SK-N-SH treated with all-trans-retinoic acid at 6 μM for 48 hours (cell line): ENCODE measurements at regions not wholly inside any gene's neighbourhood (a gene's known extent, or its start where the extent isn't known, plus 50 kb on each side); places are given as distances from the start of the nearest gene placed in this dataset.

Source experiments
- ESRRG ChIP-seq: fragments of 250-450 bp; sonication (Bioruptor Pico); IDR thresholded peaks from 2 replicates; pipeline ENCODE4 v1.6.1; 2021; ENCODE audit warnings: mild to moderate bottlenecking
- GLIS3 ChIP-seq: fragments of 250-450 bp; sonication (Bioruptor Pico); IDR thresholded peaks from 2 replicates; pipeline ENCODE4 v1.5.0; 2020; ENCODE audit warnings: mild to moderate bottlenecking, moderate library complexity
- OSR1 ChIP-seq: fragments of 250-450 bp; sonication (Bioruptor Pico); IDR thresholded peaks from 2 replicates; pipeline ENCODE4 v1.8.0; 2022; ENCODE audit warnings: moderate library complexity, mild to moderate bottlenecking, inconsistent platforms
- PPARA ChIP-seq: fragments of 250-450 bp; sonication (Bioruptor Pico); IDR thresholded peaks from 2 replicates; pipeline ENCODE4 v1.5.0; 2020; ENCODE audit warnings: mild to moderate bottlenecking, borderline replicate concordance
- RARB ChIP-seq: fragments of 250-450 bp; sonication (Bioruptor Pico); IDR thresholded peaks from 2 replicates; pipeline ENCODE4 v1.8.0; 2021; ENCODE audit warnings: mild to moderate bottlenecking, moderate library complexity
- TCF4 ChIP-seq: fragments of 250-450 bp; sonication (Bioruptor Pico); IDR thresholded peaks from 2 replicates; pipeline ENCODE4 v1.8.0; 2021; ENCODE audit warnings: mild to moderate bottlenecking, moderate library complexity, borderline replicate concordance
- TOX ChIP-seq: fragments of 250-450 bp; sonication (Bioruptor Pico); IDR thresholded peaks from 2 replicates; pipeline ENCODE4 v1.8.0; 2021; ENCODE audit warnings: mild to moderate bottlenecking, moderate library complexity, borderline replicate concordance
- TSHZ2 ChIP-seq: fragments of 250-450 bp; sonication (Bioruptor Pico); IDR thresholded peaks from 2 replicates; pipeline ENCODE4 v1.5.0; 2020; ENCODE audit warnings: mild to moderate bottlenecking, moderate library complexity
- ZFP3 ChIP-seq: fragments of 250-450 bp; sonication (Bioruptor Pico); IDR thresholded peaks from 2 replicates; pipeline ENCODE4 v1.5.0; 2020; ENCODE audit warnings: mild to moderate bottlenecking, moderate library complexity
- ZFP30 ChIP-seq: fragments of 450-650 bp; formaldehyde crosslinking; IDR thresholded peaks from 2 replicates; pipeline ENCODE4 v1.5.0; 2022; ENCODE audit warnings: mild to moderate bottlenecking, moderate library complexity
- ZNF70 ChIP-seq: fragments of 450-650 bp; formaldehyde crosslinking; IDR thresholded peaks from 2 replicates; pipeline ENCODE4 v1.5.0; 2020; ENCODE audit warnings: mild to moderate bottlenecking, moderate library complexity
- TF ChIP-seq, protein P1 (sequence below): fragments of 250-450 bp; sonication (Bioruptor Pico); IDR thresholded peaks from 2 replicates; pipeline ENCODE4 v1.8.0; 2020; ENCODE audit warnings: mild to moderate bottlenecking, moderate library complexity, borderline replicate concordance
- TF ChIP-seq, protein P2 (sequence below): fragments of 250-450 bp; sonication (Bioruptor Pico); IDR thresholded peaks from 2 replicates; pipeline ENCODE4 v1.5.1; 2021; ENCODE audit warnings: mild to moderate bottlenecking, moderate library complexity

DNA sequence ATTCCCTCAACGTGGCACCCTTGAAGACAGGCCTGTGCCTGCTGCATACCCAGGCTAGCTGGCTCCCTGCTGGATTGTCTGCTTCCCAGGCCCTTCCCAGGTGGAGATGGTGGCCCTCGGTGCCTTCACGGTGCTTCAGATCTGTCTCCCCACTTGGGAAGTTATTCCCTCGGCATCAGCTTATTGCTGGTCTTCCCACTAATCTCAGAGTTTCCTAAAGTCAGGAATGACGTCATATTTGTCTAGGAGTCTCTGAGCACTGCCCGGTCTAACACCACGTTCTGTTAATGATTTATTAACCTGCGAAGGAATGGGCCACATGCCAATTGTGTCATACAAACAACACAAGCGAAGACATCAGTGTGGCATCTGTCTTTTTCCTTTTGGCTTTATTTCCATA, 269.8 kb upstream of the ID2 start:
- TF ChIP-seq ESRRG (no peak), TOX (CRISPR knock-in tag) (no peak), ZNF70 (CRISPR knock-in tag) (no peak), ZFP3 (CRISPR knock-in tag) (no peak), PPARA (CRISPR knock-in tag) (no peak), GLIS3 (CRISPR knock-in tag) (no peak), RARB (CRISPR knock-in tag) (no peak), TSHZ2 (CRISPR knock-in tag) (no peak), TCF4 (CRISPR knock-in tag) (no peak), ZFP30 (CRISPR knock-in tag) (no peak), OSR1 (no peak)
- TF ChIP-seq, protein P1, sequence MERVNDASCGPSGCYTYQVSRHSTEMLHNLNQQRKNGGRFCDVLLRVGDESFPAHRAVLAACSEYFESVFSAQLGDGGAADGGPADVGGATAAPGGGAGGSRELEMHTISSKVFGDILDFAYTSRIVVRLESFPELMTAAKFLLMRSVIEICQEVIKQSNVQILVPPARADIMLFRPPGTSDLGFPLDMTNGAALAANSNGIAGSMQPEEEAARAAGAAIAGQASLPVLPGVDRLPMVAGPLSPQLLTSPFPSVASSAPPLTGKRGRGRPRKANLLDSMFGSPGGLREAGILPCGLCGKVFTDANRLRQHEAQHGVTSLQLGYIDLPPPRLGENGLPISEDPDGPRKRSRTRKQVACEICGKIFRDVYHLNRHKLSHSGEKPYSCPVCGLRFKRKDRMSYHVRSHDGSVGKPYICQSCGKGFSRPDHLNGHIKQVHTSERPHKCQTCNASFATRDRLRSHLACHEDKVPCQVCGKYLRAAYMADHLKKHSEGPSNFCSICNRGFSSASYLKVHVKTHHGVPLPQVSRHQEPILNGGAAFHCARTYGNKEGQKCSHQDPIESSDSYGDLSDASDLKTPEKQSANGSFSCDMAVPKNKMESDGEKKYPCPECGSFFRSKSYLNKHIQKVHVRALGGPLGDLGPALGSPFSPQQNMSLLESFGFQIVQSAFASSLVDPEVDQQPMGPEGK, result no peak
- TF ChIP-seq, protein P2, sequence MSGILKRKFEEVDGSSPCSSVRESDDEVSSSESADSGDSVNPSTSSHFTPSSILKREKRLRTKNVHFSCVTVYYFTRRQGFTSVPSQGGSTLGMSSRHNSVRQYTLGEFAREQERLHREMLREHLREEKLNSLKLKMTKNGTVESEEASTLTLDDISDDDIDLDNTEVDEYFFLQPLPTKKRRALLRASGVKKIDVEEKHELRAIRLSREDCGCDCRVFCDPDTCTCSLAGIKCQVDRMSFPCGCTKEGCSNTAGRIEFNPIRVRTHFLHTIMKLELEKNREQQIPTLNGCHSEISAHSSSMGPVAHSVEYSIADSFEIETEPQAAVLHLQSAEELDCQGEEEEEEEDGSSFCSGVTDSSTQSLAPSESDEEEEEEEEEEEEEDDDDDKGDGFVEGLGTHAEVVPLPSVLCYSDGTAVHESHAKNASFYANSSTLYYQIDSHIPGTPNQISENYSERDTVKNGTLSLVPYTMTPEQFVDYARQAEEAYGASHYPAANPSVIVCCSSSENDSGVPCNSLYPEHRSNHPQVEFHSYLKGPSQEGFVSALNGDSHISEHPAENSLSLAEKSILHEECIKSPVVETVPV (CRISPR knock-in tag), result no peak
